SU-DHL-6 (cell line): ENCODE measurements at regions not wholly inside any gene's neighbourhood (a gene's known extent, or its start where the extent isn't known, plus 50 kb on each side); places are given as distances from the start of the nearest gene placed in this dataset.

Experiments used
- CTCF ChIP-seq: fragments of 200-600 bp; sonication (generic); IDR thresholded peaks from one replicate; pipeline ENCODE4 v1.5.1; 2017; ENCODE audit warnings: antibody characterized with exemption, mild to moderate bottlenecking, low read length, moderate library complexity; ENCODE audit not compliant: insufficient read depth, poor library complexity, severe bottlenecking
- EZH2phosphoT487 ChIP-seq: fragments of 200-600 bp; sonication (generic), shearing (Covaris generic); conservative IDR thresholded peaks from 2 replicates; pipeline ENCODE4 v1.6.1; 2018; ENCODE audit warnings: mild to moderate bottlenecking, antibody characterized with exemption, low read length, moderate library complexity, mixed read lengths

GRCh38 chr2:185436787-185437372, 301.7 kb upstream of the FSIP2 start:
- TF ChIP-seq CTCF = no peak
- TF ChIP-seq EZH2phosphoT487 = no peak
